HepG2 (cell line): ENCODE measurements at regions not wholly inside any gene's neighbourhood (a gene's known extent, or its start where the extent isn't known, plus 50 kb on each side); places are given as distances from the start of the nearest gene placed in this dataset.

ENCODE experiments used
- BRCA1 ChIP-seq: sonication (generic); formaldehyde crosslinking; IDR thresholded peaks from 2 replicates; pipeline ENCODE4 v1.4.0; 2020; ENCODE audit warnings: missing genetic modification reagents
- KDM5B ChIP-seq: sonication (generic); formaldehyde crosslinking; IDR thresholded peaks from 2 replicates; pipeline ENCODE4 v1.4.0; 2020; ENCODE audit warnings: missing genetic modification reagents, mild to moderate bottlenecking, borderline replicate concordance
- PRPF4 ChIP-seq: fragments of 200-400 bp; formaldehyde crosslinking; IDR thresholded peaks from 2 replicates; pipeline ENCODE4 v1.6.1; 2016; ENCODE audit warnings: low read length, low read depth; ENCODE audit not compliant: poor library complexity, severe bottlenecking
- RFX5 ChIP-seq: IDR thresholded peaks from 2 replicates; pipeline ENCODE4 v1.6.1; 2011; ENCODE audit warnings: low read depth, low read length, improper control_type of control experiment
- SP1 ChIP-seq, 2 experiments: fragments of 450-650 bp in 1 of 2; sonication (generic) in 1 of 2; formaldehyde crosslinking in 1 of 2; IDR thresholded peaks; 2 replicates each; pipeline versions ENCODE4 v1.4.0 to v1.6.1; 2016 to 2020; ENCODE audit warnings: missing genetic modification reagents in 1 of 2
- ZFP36 ChIP-seq: fragments of 150-350 bp; IDR thresholded peaks from 2 replicates; pipeline ENCODE4 v1.6.1; 2018; ENCODE audit warnings: borderline replicate concordance, low read length, low read depth; ENCODE audit not compliant: partially characterized antibody
- ZNF136 ChIP-seq: sonication (generic); formaldehyde crosslinking; IDR thresholded peaks from 2 replicates; pipeline ENCODE4 v1.8.1; 2022; ENCODE audit warnings: low read depth, mild to moderate bottlenecking, moderate library complexity, missing genetic modification reagents
- ZNF772 ChIP-seq: sonication (generic); formaldehyde crosslinking; IDR thresholded peaks from 2 replicates; pipeline ENCODE4 v1.5.0; 2020; ENCODE audit warnings: mild to moderate bottlenecking, missing genetic modification reagents
- ZNF777 ChIP-seq: sonication (generic); formaldehyde crosslinking; IDR thresholded peaks from 2 replicates; pipeline ENCODE4 v1.4.0; 2020; ENCODE audit warnings: missing genetic modification reagents
- TF ChIP-seq, protein P1 (sequence below): sonication (generic); formaldehyde crosslinking; IDR thresholded peaks from 2 replicates; pipeline ENCODE4 v1.5.0; 2020; ENCODE audit warnings: mild to moderate bottlenecking, missing genetic modification reagents, moderate library complexity
- TF ChIP-seq, protein P2 (sequence below), 2 experiments: IDR thresholded peaks; 2 replicates each; pipeline ENCODE4 v1.6.1; 2011 to 2012; ENCODE audit warnings: low read length in 2 of 2, borderline replicate concordance in 1 of 2, low read depth in 1 of 2, mild to moderate bottlenecking in 1 of 2, moderate library complexity in 1 of 2
- TF ChIP-seq, protein P3 (sequence below): IDR thresholded peaks from 2 replicates; pipeline ENCODE4 v1.6.1; 2018; ENCODE audit warnings: missing genetic modification reagents, mild to moderate bottlenecking, missing compliant biosample characterization

DNA sequence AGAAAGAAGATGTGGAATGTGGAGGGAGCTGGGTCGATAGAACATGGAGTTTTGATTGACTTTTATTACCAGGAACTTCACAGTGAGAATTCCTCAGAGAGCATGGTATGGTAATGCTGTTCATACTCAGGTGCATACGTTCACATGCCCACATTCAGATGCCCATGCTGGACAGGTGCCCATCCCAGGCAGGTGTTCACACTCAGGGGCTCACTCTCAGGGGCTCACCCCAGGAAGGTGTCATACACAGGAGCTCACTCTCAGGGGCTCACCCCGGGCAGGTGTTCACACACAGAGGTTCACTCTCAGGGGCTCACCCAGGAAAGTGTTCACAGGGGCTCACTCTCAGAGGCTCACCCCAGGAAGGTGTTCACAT is 360.0 kb upstream of the SFSWAP start:
- TF ChIP-seq BRCA1 (no peak), KDM5B (CRISPR knock-in tag) (no peak), ZNF772 (no peak), RFX5 (no peak), SP1 (IDR thresholded peaks at IDR 0.05) (no peak), SP1 (CRISPR knock-in tag; IDR thresholded peaks at IDR 0.05) (no peak), ZFP36 (no peak), ZNF777 (CRISPR knock-in tag) (no peak), ZNF136 (CRISPR knock-in tag) (no peak), PRPF4 (no peak)
- TF ChIP-seq, protein P1, sequence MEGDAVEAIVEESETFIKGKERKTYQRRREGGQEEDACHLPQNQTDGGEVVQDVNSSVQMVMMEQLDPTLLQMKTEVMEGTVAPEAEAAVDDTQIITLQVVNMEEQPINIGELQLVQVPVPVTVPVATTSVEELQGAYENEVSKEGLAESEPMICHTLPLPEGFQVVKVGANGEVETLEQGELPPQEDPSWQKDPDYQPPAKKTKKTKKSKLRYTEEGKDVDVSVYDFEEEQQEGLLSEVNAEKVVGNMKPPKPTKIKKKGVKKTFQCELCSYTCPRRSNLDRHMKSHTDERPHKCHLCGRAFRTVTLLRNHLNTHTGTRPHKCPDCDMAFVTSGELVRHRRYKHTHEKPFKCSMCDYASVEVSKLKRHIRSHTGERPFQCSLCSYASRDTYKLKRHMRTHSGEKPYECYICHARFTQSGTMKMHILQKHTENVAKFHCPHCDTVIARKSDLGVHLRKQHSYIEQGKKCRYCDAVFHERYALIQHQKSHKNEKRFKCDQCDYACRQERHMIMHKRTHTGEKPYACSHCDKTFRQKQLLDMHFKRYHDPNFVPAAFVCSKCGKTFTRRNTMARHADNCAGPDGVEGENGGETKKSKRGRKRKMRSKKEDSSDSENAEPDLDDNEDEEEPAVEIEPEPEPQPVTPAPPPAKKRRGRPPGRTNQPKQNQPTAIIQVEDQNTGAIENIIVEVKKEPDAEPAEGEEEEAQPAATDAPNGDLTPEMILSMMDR (CRISPR knock-in tag): no peak
- TF ChIP-seq, protein P2, sequence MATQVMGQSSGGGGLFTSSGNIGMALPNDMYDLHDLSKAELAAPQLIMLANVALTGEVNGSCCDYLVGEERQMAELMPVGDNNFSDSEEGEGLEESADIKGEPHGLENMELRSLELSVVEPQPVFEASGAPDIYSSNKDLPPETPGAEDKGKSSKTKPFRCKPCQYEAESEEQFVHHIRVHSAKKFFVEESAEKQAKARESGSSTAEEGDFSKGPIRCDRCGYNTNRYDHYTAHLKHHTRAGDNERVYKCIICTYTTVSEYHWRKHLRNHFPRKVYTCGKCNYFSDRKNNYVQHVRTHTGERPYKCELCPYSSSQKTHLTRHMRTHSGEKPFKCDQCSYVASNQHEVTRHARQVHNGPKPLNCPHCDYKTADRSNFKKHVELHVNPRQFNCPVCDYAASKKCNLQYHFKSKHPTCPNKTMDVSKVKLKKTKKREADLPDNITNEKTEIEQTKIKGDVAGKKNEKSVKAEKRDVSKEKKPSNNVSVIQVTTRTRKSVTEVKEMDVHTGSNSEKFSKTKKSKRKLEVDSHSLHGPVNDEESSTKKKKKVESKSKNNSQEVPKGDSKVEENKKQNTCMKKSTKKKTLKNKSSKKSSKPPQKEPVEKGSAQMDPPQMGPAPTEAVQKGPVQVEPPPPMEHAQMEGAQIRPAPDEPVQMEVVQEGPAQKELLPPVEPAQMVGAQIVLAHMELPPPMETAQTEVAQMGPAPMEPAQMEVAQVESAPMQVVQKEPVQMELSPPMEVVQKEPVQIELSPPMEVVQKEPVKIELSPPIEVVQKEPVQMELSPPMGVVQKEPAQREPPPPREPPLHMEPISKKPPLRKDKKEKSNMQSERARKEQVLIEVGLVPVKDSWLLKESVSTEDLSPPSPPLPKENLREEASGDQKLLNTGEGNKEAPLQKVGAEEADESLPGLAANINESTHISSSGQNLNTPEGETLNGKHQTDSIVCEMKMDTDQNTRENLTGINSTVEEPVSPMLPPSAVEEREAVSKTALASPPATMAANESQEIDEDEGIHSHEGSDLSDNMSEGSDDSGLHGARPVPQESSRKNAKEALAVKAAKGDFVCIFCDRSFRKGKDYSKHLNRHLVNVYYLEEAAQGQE (IDR thresholded peaks at IDR 0.05; ENCODE audit: borderline replicate concordance in 1 of 2, low read depth in 1 of 2, low read length in 2 of 2): no peak
- TF ChIP-seq, protein P3, sequence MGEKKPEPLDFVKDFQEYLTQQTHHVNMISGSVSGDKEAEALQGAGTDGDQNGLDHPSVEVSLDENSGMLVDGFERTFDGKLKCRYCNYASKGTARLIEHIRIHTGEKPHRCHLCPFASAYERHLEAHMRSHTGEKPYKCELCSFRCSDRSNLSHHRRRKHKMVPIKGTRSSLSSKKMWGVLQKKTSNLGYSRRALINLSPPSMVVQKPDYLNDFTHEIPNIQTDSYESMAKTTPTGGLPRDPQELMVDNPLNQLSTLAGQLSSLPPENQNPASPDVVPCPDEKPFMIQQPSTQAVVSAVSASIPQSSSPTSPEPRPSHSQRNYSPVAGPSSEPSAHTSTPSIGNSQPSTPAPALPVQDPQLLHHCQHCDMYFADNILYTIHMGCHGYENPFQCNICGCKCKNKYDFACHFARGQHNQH (CRISPR knock-in tag): no peak
